Prostate gland (tissue), 2 donors: ENCODE measurements at regions not wholly inside any gene's neighbourhood (a gene's known extent, or its start where the extent isn't known, plus 50 kb on each side); places are given as distances from the start of the nearest gene placed in this dataset.

Experiments
- DNase-seq: peaks from one replicate; pipeline ENCODE4 v3.0.0-alpha.2; 2019; ENCODE audit warnings: low spot score
- H3K27ac ChIP-seq, 2 donors: fragments of 200-600 bp; sonication (generic); 2 replicates each; pipeline ENCODE4 v1.5.1; 2017 to 2019
- H3K27me3 ChIP-seq: fragments of 200-600 bp; sonication (generic); replicated peaks from 2 replicates; pipeline ENCODE4 v1.5.1; 2019; ENCODE audit not compliant: insufficient read depth
- H3K36me3 ChIP-seq, 2 donors: fragments of 200-600 bp; sonication (generic); 1 replicate in 1 of 2; 2 replicates in 1 of 2; pipeline versions ENCODE4 v1.5.1 to v1.8.1; 2017 to 2019
- H3K4me1 ChIP-seq: fragments of 200-600 bp; sonication (generic); replicated peaks from 2 replicates; pipeline ENCODE4 v1.5.1; 2019
- H3K4me3 ChIP-seq, 2 donors: fragments of 200-600 bp; sonication (generic); 2 replicates each; pipeline ENCODE4 v1.5.1; 2017 to 2019
- H3K9me3 ChIP-seq: fragments of 200-600 bp; sonication (generic); 2 replicates; pipeline ENCODE4 v1.5.1; 2017
- POLR2A ChIP-seq: fragments of 450-650 bp; IDR thresholded peaks from one replicate; pipeline ENCODE4 v1.6.1; 2016; ENCODE audit warnings: antibody characterized with exemption, mild to moderate bottlenecking
- POLR2AphosphoS5 ChIP-seq: sonication (generic); formaldehyde crosslinking; IDR thresholded peaks from one replicate; pipeline ENCODE4 v1.6.1; 2017; ENCODE audit warnings: antibody characterized with exemption
- WGBS: methylation state at CpG from one replicate; pipeline ENCODE4 v1.1.5; 2018; 5-methylcytosine and 5-hydroxymethylcytosine counted together
- intact Hi-C: fragments of 100-400 bp; cut with DNase I; formaldehyde crosslinking; loops from one replicate; pipeline ENCODE4 v1.14.2; 2022
- TF ChIP-seq, protein P1 (sequence below), 4 experiments: fragments of 200-600 bp in 2 of 4; fragments of 450-650 bp in 2 of 4; sonication (generic) in 2 of 4; IDR thresholded peaks; 1 replicate in 3 of 4; 2 replicates in 1 of 4; pipeline ENCODE4 v1.5.1; 2016 to 2019; ENCODE audit warnings: antibody characterized with exemption in 4 of 4, mild to moderate bottlenecking in 2 of 4, moderate library complexity in 2 of 4

- intact Hi-C loops: no loop called here
- Histone ChIP-seq H3K4me1 (no peaks in the 10 kb centered on the region), H3K27ac (no peak overlapping the region), H3K9me3 (no peaks in the 10 kb centered on the region), H3K4me3 (no peak overlapping the region), H3K36me3 (no peaks in the 10 kb centered on the region), H3K27me3 (no peaks in the 10 kb centered on the region)
- TF ChIP-seq POLR2AphosphoS5: no peak
- TF ChIP-seq, protein P1, sequence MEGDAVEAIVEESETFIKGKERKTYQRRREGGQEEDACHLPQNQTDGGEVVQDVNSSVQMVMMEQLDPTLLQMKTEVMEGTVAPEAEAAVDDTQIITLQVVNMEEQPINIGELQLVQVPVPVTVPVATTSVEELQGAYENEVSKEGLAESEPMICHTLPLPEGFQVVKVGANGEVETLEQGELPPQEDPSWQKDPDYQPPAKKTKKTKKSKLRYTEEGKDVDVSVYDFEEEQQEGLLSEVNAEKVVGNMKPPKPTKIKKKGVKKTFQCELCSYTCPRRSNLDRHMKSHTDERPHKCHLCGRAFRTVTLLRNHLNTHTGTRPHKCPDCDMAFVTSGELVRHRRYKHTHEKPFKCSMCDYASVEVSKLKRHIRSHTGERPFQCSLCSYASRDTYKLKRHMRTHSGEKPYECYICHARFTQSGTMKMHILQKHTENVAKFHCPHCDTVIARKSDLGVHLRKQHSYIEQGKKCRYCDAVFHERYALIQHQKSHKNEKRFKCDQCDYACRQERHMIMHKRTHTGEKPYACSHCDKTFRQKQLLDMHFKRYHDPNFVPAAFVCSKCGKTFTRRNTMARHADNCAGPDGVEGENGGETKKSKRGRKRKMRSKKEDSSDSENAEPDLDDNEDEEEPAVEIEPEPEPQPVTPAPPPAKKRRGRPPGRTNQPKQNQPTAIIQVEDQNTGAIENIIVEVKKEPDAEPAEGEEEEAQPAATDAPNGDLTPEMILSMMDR (IDR thresholded peaks at IDR 0.05): no peak
- TF ChIP-seq POLR2A: no peak
- 89% methylated on average over 4 of the region's 4 CpGs for WGBS
- DNase-seq: no peak
These were observed 90.7 kb upstream of the MBNL2 start for GRCh38 chr13:97131447-97131846.

- DNase-seq: no peak
- 92% methylated on average over 3 of the region's 3 CpGs for WGBS
- Histone ChIP-seq H3K27ac (no peak overlapping the region), H3K4me1 (no peaks in the 10 kb centered on the region), H3K4me3 (no peak overlapping the region), H3K9me3 (no peaks in the 10 kb centered on the region), H3K27me3 (no peaks in the 10 kb centered on the region), H3K36me3 (no peaks in the 10 kb centered on the region)
- TF ChIP-seq, protein P1 (IDR thresholded peaks at IDR 0.05): no peak
- intact Hi-C loops: no loop called here
These were observed 88.6 kb upstream of the MBNL2 start for GRCh38 chr13:97133554-97133953.

DNA sequence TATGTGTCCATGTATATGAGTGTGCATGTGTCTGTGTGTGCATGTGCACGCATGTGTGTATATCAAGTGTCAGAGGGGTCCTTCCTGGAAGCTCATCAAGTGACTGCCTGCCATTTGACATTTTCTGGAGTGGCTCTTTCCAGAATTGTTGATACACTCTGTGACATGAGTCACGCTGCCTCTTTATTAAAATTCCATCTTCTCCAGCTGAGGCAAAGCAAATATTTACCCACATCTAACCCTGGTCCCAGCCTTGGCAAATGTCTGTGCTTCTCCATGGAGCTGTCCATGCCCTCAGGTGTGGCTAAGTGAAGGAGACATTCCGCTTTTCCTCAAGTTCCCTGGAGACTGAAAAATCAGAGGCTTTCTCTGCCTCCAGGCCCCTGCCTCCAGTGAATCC, 88.2 kb upstream of the MBNL2 start:
- Histone ChIP-seq H3K4me1 (no peaks in the 10 kb centered on the region), H3K27ac (no peak overlapping the region)
- 57% methylated on average over 3 of the region's 3 CpGs for WGBS

DNA sequence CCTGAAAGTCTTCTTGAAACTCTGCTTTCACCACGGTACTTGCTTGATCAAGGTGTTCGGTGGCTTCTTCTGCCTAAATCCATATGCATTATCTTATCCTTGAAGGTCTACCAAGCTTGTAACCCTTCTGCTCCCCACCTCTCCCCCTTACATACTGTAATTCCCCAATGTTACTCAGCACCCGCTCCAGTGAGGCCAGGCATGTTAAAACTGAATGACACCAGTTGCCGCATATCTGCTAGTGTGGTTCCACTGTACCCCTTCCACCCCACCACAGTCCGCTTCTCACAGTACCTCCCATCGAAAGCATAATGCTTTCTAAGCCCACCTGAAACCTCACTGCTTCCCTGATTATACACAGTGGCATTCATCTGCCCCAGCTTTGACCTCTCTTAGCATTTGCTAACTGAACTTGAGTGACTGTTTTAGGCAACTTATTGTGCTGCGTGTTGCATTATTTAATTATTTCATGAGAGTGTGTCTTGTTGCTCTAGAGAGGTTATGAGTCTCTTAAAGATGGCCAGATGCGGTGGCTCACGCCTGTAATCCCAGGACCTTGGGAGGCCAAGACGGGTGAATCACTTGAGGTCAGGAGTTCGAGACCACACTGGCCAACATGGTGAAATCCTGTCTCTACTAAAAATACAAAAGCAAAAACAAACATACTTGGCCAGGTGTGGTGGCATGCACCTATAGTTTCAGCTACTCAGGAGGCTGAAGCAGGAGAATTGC, 87.6 kb upstream of the MBNL2 start:
- 94% methylated on average over 11 of the region's 11 CpGs for WGBS
- no peaks in the 10 kb centered on the region for H3K4me1 ChIP-seq
- intact Hi-C loops: no loop called here
- no peak for DNase-seq
- no peaks in the 10 kb centered on the region for H3K9me3 ChIP-seq
- TF ChIP-seq POLR2A (no peak), POLR2AphosphoS5 (no peak)
- TF ChIP-seq, protein P1 (IDR thresholded peaks at IDR 0.05): no peak
- H3K36me3 ChIP-seq: no peaks in the 10 kb centered on the region
- no peaks in the 10 kb centered on the region for H3K27me3 ChIP-seq
- no peak overlapping the region for H3K27ac ChIP-seq
- H3K4me3 ChIP-seq: no peak overlapping the region

More for the DNA sequence above, 88.2 kb upstream of the MBNL2 start:
- Histone ChIP-seq H3K9me3 (no peaks in the 10 kb centered on the region), H3K27me3 (no peaks in the 10 kb centered on the region), H3K36me3 (no peaks in the 10 kb centered on the region), H3K4me3 (no peak overlapping the region)
- TF ChIP-seq POLR2AphosphoS5 (no peak), POLR2A (no peak)
- TF ChIP-seq, protein P1 (IDR thresholded peaks at IDR 0.05): no peak
- intact Hi-C loops: no loop called here
- DNase-seq: no peak

DNA sequence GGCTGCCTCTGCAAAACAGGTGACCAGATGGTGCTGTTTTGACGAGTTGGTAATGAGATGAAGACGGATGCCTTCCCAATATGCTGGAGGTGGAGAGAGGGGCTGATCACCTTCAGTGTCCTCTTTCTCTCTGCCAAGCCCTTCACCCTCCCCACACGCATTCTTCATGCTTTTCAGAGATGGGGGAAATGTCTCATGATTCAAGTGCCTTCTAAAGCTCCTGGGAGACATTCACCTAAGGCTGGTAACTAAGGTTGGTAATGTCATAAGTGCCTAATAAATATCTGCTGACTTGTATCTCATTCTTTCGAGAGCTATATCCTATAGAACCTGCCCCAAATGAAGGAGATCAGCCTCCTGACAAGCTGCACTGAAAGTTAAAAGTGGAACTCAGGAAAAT, 86.2 kb upstream of the MBNL2 start:
- Histone ChIP-seq H3K4me1 (no peaks in the 10 kb centered on the region), H3K4me3 (no peak overlapping the region), H3K36me3 (no peaks in the 10 kb centered on the region), H3K27me3 (no peaks in the 10 kb centered on the region), H3K27ac (no peak overlapping the region), H3K9me3 (no peaks in the 10 kb centered on the region)
- TF ChIP-seq POLR2A: no peak
- TF ChIP-seq, protein P1 (IDR thresholded peaks at IDR 0.05): no peak
- no peak for TF ChIP-seq POLR2AphosphoS5
- intact Hi-C loops: no loop called here
- 65% methylated on average over 4 of the region's 4 CpGs for WGBS
- no peak for DNase-seq
